ENCODE measurements at regions not wholly inside any gene's neighbourhood (a gene's known extent, or its start where the extent isn't known, plus 50 kb on each side); places are given as distances from the start of the nearest gene placed in this dataset.

DNA sequence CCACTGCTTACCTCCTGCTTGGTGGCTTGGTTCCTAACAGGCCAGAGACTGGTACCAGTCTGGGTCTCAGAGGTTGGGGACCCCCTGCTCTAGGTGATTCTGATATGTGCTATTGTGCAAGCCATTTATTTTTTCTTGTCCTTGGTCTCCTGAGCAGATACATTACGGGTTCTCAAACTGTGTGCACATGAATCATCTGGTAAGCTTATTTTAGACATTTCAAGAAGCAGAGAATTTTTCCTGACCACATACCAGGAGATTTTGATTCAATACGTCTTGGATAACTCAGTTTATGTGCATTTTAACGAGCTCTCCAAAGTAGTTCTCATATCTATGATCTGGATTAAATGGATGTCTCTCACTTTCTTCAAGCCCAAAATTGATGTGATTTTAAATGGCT, 77.2 kb downstream of the FHIP1A start:
- TF ChIP-seq ZNF274 (IDR thresholded peaks at IDR 0.05; ENCODE audit: low read depth, low read length), result no peak
- no peak for TF ChIP-seq CTCF (IDR thresholded peaks at IDR 0.05 in 2 of 3, conservative IDR thresholded peaks at IDR 0.05 in 1 of 3; ENCODE audit: borderline replicate concordance in 1 of 3, insufficient read depth in 1 of 3, low read depth in 2 of 3, low read length in 2 of 3)
- TF ChIP-seq RAD21 (IDR thresholded peaks at IDR 0.05; ENCODE audit: low read depth), result no peak
- no peak for TF ChIP-seq YY1 (IDR thresholded peaks at IDR 0.05; ENCODE audit: extremely low read depth, insufficient replicate concordance, low read depth, low read length)
- no peak for TF ChIP-seq POLR2A (IDR thresholded peaks at IDR 0.05; ENCODE audit: borderline replicate concordance, extremely low read depth, insufficient read depth, insufficient read length)
- TF ChIP-seq MAX (IDR thresholded peaks at IDR 0.05), result no peak
- no peak for TF ChIP-seq SIN3A (IDR thresholded peaks at IDR 0.05; ENCODE audit: low read depth)
- TF ChIP-seq EZH2 (IDR thresholded peaks at IDR 0.05), result no peak
- TF ChIP-seq ZFX (IDR thresholded peaks at IDR 0.05), result no peak
- no peak for TF ChIP-seq ATF3 (IDR thresholded peaks at IDR 0.05)
- no peak for TF ChIP-seq SP1 (IDR thresholded peaks at IDR 0.05; ENCODE audit: low read depth)
